Adrenal gland (tissue), 5 donors: ENCODE measurements at regions not wholly inside any gene's neighbourhood (a gene's known extent, or its start where the extent isn't known, plus 50 kb on each side); places are given as distances from the start of the nearest gene placed in this dataset.

Experiments
- CTCF ChIP-seq, 6 experiments: fragments of 450-650 bp in 4 of 6; fragments of 200-600 bp in 2 of 6; sonication (generic) in 1 of 6; IDR thresholded peaks; 1 replicate in 5 of 6; 2 replicates in 1 of 6; pipeline versions ENCODE4 v1.5.1 to v1.8.0; 2016 to 2021; ENCODE audit warnings: antibody characterized with exemption in 6 of 6, mild to moderate bottlenecking in 2 of 6, moderate library complexity in 1 of 6
- POLR2A ChIP-seq, 2 donors: fragments of 450-650 bp; IDR thresholded peaks; one replicate each; pipeline ENCODE4 v1.6.1; 2017; ENCODE audit warnings: antibody characterized with exemption in 2 of 2, mild to moderate bottlenecking in 2 of 2, moderate library complexity in 1 of 2
- donor health status: DM: no; HTN: no; CAD: no.

DNA sequence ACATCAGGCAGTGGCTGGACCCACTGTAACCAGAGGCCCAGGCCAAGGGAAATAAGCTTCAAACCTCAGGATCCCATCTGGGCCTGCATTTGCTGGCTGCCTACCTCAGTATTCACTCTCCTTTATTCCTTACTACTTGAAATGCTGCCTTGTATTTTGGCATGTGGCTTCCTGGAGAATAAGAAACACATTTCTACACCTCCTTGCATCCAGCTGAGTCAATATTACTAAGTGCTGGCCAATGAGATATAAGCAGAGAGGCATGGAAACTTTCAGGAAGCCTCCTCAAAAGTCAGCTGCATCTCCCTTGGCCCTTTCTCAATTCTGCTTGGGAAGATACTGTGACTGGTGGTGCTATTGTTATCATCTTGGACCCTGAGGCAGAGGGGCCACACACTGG lies 59.8 kb upstream of the RELL1 start:
- TF ChIP-seq CTCF (IDR thresholded peaks at IDR 0.05) (no peak), POLR2A (IDR thresholded peaks at IDR 0.05) (no peak)
